SK-N-SH (cell line): ENCODE measurements at regions not wholly inside any gene's neighbourhood (a gene's known extent, or its start where the extent isn't known, plus 50 kb on each side); places are given as distances from the start of the nearest gene placed in this dataset.

Source experiments
- CTCF ChIA-PET: fragments of 300-600, 350-600 bp; formaldehyde crosslinking; extraction: SDS; loops from one replicate; lab custom pipeline; 2021; lab: Yijun Ruan, JAX
- POLR2A ChIA-PET: fragments of 350-600 bp; sonication (Branson Sonifier 250); formaldehyde crosslinking; extraction: SDS; loops from one replicate; lab custom pipeline; 2020; ENCODE audit warnings: antibody characterized with exemption, inconsistent platforms; lab: Yijun Ruan, JAX
- DNase-seq: peaks from one replicate; pipeline ENCODE4 v3.0.0; 2012
- H2AFZ ChIP-seq: fragments of 200-600 bp; sonication (generic); 2 replicates; pipeline ENCODE4 v1.8.1; 2016; ENCODE audit warnings: antibody characterized with exemption, mild to moderate bottlenecking, low read depth
- H3F3A ChIP-seq: fragments of 200-600 bp; sonication (generic); replicated peaks from 2 replicates; pipeline ENCODE3; 2016; ENCODE audit warnings: antibody characterized with exemption, mild to moderate bottlenecking; ENCODE audit not compliant: insufficient read depth
- H3K27ac ChIP-seq, 2 experiments: fragments of 200-500 bp in 1 of 2; fragments of 200-600 bp in 1 of 2; sonication (Bioruptor generic) in 1 of 2; sonication (generic), shearing (Covaris generic) in 1 of 2; 2 replicates each; pipeline versions ENCODE4 v1.5.1 to v1.6.1; 2014 to 2016; ENCODE audit warnings: low read depth in 2 of 2, inconsistent platforms in 1 of 2, low read length in 1 of 2, mild to moderate bottlenecking in 1 of 2, mixed read lengths in 1 of 2
- H3K27me3 ChIP-seq: fragments of 200-600 bp; sonication (generic), shearing (Covaris generic); 2 replicates; pipeline ENCODE4 v1.6.1; 2016; ENCODE audit warnings: mixed run types; ENCODE audit not compliant: insufficient read depth
- H3K36me3 ChIP-seq, 2 experiments: fragments of 200-500 bp in 1 of 2; fragments of 200-600 bp in 1 of 2; sonication (Bioruptor generic) in 1 of 2; sonication (generic) in 1 of 2; replicated peaks in 1 of 2; 2 replicates each; pipeline versions ENCODE3 to v1.5.1; 2014 to 2016; ENCODE audit warnings: low read length in 1 of 2, mild to moderate bottlenecking in 1 of 2; ENCODE audit not compliant: insufficient read depth in 2 of 2, control insufficient read depth in 1 of 2
- H3K4me1 ChIP-seq, 2 experiments: fragments of 200-500 bp in 1 of 2; fragments of 200-600 bp in 1 of 2; sonication (Bioruptor generic) in 1 of 2; sonication (generic), shearing (Covaris generic) in 1 of 2; 2 replicates each; pipeline versions ENCODE4 v1.5.1 to v1.6.1; 2014 to 2016; ENCODE audit warnings: low read depth in 1 of 2, low read length in 1 of 2, mixed run types in 1 of 2; ENCODE audit not compliant: insufficient read depth in 2 of 2, control insufficient read depth in 1 of 2
- H3K4me2 ChIP-seq: fragments of 200-600 bp; sonication (generic), shearing (Covaris generic); 2 replicates; pipeline ENCODE4 v1.6.1; 2017; ENCODE audit warnings: mixed run types
- H3K4me3 ChIP-seq, 2 experiments: fragments of 200-500 bp in 1 of 2; fragments of 200-600 bp in 1 of 2; sonication (Bioruptor generic) in 1 of 2; sonication (generic), shearing (Covaris generic) in 1 of 2; 2 replicates each; pipeline versions ENCODE4 v1.5.1 to v1.8.1; 2014 to 2016; ENCODE audit warnings: low read depth in 2 of 2, inconsistent platforms in 1 of 2, low read length in 1 of 2, mild to moderate bottlenecking in 1 of 2, mixed read lengths in 1 of 2, moderate library complexity in 1 of 2
- H3K79me2 ChIP-seq: fragments of 200-600 bp; sonication (generic); 2 replicates; pipeline ENCODE4 v1.8.1; 2017; ENCODE audit warnings: mild to moderate bottlenecking; ENCODE audit not compliant: insufficient read depth
- H3K9ac ChIP-seq: fragments of 200-600 bp; sonication (generic); 2 replicates; pipeline ENCODE4 v1.6.1; 2017; ENCODE audit warnings: mixed run types
- H3K9me2 ChIP-seq: fragments of 200-600 bp; sonication (generic); 2 replicates; pipeline ENCODE4 v1.6.1; 2017; ENCODE audit warnings: mixed run types
- H3K9me3 ChIP-seq: fragments of 200-600 bp; sonication (generic); 2 replicates; pipeline ENCODE4 v1.6.1; 2017; ENCODE audit warnings: mixed run types, mild to moderate bottlenecking, moderate library complexity
- H4K20me1 ChIP-seq: fragments of 200-600 bp; sonication (generic); 2 replicates; pipeline ENCODE4 v1.6.1; 2017; ENCODE audit warnings: mild to moderate bottlenecking, mixed run types; ENCODE audit not compliant: insufficient read depth
- CHD2 ChIP-seq: fragments of 150-350 bp; IDR thresholded peaks from 2 replicates; pipeline ENCODE4 v1.6.1; 2018; ENCODE audit warnings: low read length; ENCODE audit not compliant: partially characterized antibody
- ELF1 ChIP-seq: IDR thresholded peaks from 2 replicates; pipeline ENCODE4 v1.4.0; 2012
- EP300 ChIP-seq, 2 experiments: IDR thresholded peaks; 2 replicates each; pipeline versions ENCODE4 v1.4.0 to v1.6.1; 2012; ENCODE audit warnings: borderline replicate concordance in 1 of 2, low read depth in 1 of 2, low read length in 1 of 2
- FOSL2 ChIP-seq: IDR thresholded peaks from 2 replicates; pipeline ENCODE4 v1.4.0; 2012; ENCODE audit warnings: low read depth, mild to moderate bottlenecking, moderate library complexity, borderline replicate concordance
- GATA2 ChIP-seq: sonication (generic); formaldehyde crosslinking; IDR thresholded peaks from 2 replicates; pipeline ENCODE4 v1.5.0; 2020; ENCODE audit warnings: mild to moderate bottlenecking, missing genetic modification reagents
- JUND ChIP-seq: IDR thresholded peaks from 2 replicates; pipeline ENCODE4 v1.4.0; 2012
- MEF2A ChIP-seq: IDR thresholded peaks from 2 replicates; pipeline ENCODE4 v1.4.0; 2012; ENCODE audit warnings: low read depth, borderline replicate concordance
- MXI1 ChIP-seq: IDR thresholded peaks from 2 replicates; pipeline ENCODE4 v1.6.1; 2012; ENCODE audit warnings: mild to moderate bottlenecking, low read depth, low read length, improper control_type of control experiment
- NFIC ChIP-seq: IDR thresholded peaks from 2 replicates; pipeline ENCODE4 v1.4.0; 2012; ENCODE audit warnings: borderline replicate concordance
- NRF1 ChIP-seq: IDR thresholded peaks from 2 replicates; pipeline ENCODE4 v1.6.1; 2012; ENCODE audit warnings: low read depth, mild to moderate bottlenecking, low read length
- RAD21 ChIP-seq: IDR thresholded peaks from 2 replicates; pipeline ENCODE4 v1.6.1; 2012; ENCODE audit warnings: mild to moderate bottlenecking, low read length
- RCOR1 ChIP-seq: fragments of 150-350 bp; IDR thresholded peaks from 2 replicates; pipeline ENCODE4 v1.6.1; 2017; ENCODE audit warnings: antibody characterized with exemption, low read length
- SIN3A ChIP-seq: IDR thresholded peaks from 2 replicates; pipeline ENCODE4 v1.6.1; 2012; ENCODE audit warnings: low read depth, mild to moderate bottlenecking, low read length, moderate library complexity, borderline replicate concordance
- SMC3 ChIP-seq: IDR thresholded peaks from 2 replicates; pipeline ENCODE4 v1.6.1; 2012; ENCODE audit warnings: low read depth, low read length, improper control_type of control experiment
- TAF1 ChIP-seq: IDR thresholded peaks from 2 replicates; pipeline ENCODE4 v1.6.1; 2012; ENCODE audit warnings: low read depth, mild to moderate bottlenecking, low read length, moderate library complexity, borderline replicate concordance
- TCF12 ChIP-seq: IDR thresholded peaks from 2 replicates; pipeline ENCODE4 v1.4.0; 2012
- TEAD4 ChIP-seq: IDR thresholded peaks from 2 replicates; pipeline ENCODE4 v1.4.0; 2012; ENCODE audit warnings: mild to moderate bottlenecking, borderline replicate concordance; ENCODE audit not compliant: insufficient read depth
- YY1 ChIP-seq: IDR thresholded peaks from 2 replicates; pipeline ENCODE4 v1.4.0; 2012; ENCODE audit warnings: low read depth, mild to moderate bottlenecking
- WGBS: methylation state at CpG from one replicate; pipeline ENCODE4 v1.1.6; 2017; ENCODE audit warnings: low lambda C conversion rate; 5-methylcytosine and 5-hydroxymethylcytosine counted together
- TF ChIP-seq, protein P1 (sequence below): IDR thresholded peaks from 2 replicates; pipeline ENCODE4; 2012
- TF ChIP-seq, protein P2 (sequence below): IDR thresholded peaks from 2 replicates; pipeline ENCODE4 v1.4.0; 2012; ENCODE audit warnings: low read depth
- TF ChIP-seq, protein P3 (sequence below): fragments of 150-350 bp; IDR thresholded peaks from 2 replicates; pipeline ENCODE4 v1.6.1; 2016; ENCODE audit warnings: mild to moderate bottlenecking, low read depth, low read length

DNA sequence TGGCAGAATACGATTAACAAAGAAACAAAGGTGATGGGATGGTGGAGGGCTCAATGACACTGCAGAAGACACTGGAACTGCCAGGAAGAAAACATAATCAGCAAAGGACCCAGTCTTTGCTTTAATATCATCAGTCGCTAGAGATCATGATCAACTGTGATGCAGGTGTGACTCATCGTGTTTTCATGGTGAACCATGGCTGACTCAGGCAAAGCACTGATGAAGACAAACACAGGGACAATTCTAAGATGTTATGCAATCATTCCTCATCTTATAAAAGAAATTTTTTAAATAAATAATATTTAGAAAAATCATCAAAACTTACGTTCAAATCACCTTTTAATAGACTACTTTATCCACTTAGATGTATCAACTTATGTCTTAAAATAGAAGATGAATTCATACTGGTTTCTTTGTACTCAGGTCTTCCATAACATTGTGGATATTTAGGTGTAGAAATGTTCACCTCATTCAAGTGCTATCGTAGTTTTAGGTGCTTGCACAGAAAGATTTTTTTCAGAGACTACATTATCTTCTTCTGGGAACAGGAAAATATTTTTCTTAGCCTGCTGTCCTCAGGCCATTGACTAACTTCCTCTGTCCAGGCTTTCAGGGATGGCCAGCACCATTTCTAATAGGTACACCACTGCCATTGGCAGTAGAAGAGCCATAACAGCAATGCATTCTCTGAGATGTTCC lies 673.4 kb upstream of the MEF2C start:
- Histone ChIP-seq H3K4me3 (no peak overlapping the region), H3K9me3 (no peaks in the 10 kb centered on the region), H3K4me2 (no peak overlapping the region), H3F3A (peaks cover 10% of the 10 kb centered on the region), H3K36me3 (no peaks in the 10 kb centered on the region), H4K20me1 (no peaks in the 10 kb centered on the region), H3K79me2 (no peaks in the 10 kb centered on the region), H3K27me3 (no peaks in the 10 kb centered on the region), H3K27ac (peak overlapping the region in 1 of 2 experiments; percentile 65; a peak in 2 of 4 replicates), H3K9ac (no peak overlapping the region), H2AFZ (peak overlapping the region; percentile 44), H3K9me2 (no peaks in the 10 kb centered on the region), H3K4me1 (no peaks in the 10 kb centered on the region; a peak in 1 of 4 replicates)
- peak; percentile 91 for TF ChIP-seq FOSL2
- 0 out of 4 replicates have a peak, but pooled peaks of 1 of the 2 experiments have one; percentile 28 for TF ChIP-seq EP300 (IDR thresholded peaks at IDR 0.05; ENCODE audit: borderline replicate concordance in 1 of 2, low read depth in 1 of 2, low read length in 1 of 2)
- TF ChIP-seq, protein P1, sequence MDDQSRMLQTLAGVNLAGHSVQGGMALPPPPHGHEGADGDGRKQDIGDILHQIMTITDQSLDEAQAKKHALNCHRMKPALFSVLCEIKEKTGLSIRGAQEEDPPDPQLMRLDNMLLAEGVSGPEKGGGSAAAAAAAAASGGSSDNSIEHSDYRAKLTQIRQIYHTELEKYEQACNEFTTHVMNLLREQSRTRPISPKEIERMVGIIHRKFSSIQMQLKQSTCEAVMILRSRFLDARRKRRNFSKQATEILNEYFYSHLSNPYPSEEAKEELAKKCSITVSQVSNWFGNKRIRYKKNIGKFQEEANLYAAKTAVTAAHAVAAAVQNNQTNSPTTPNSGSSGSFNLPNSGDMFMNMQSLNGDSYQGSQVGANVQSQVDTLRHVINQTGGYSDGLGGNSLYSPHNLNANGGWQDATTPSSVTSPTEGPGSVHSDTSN = peak; percentile 61
- peak; percentile 58 for TF ChIP-seq TCF12
- no peak for TF ChIP-seq CHD2
- TF ChIP-seq JUND = peak; percentile 81
- no peak for TF ChIP-seq MXI1
- TF ChIP-seq NFIC = no peak
- TF ChIP-seq NRF1 = no peak
- DNase-seq = no peak
- 24% methylated on average over 5 of the region's 5 CpGs for WGBS
- ChIA-PET CTCF (no interaction called here), POLR2A (no interaction called here)

DNA sequence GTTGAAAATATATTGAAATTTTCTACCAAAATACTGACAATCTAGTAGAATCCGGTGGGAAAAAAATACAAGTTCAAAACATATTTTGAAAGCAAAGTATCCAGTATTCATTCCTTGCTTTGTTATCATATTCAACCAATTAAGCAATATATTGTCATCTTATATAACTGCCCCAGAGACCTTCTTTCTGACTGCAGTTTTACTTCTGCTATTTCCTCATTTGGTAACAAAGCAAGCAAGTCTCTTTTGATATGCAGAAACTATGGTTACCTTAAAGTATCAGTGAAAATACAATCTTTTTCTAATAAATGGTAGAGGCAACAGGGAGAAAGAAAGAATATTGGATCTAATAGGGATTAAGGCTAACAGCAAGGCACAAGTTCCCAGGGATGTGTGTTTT lies 663.7 kb upstream of the MEF2C start:
- no peak overlapping the region for H3K27ac ChIP-seq
- POLR2A ChIA-PET = no interaction called here
- DNase-seq = no peak
- H2AFZ ChIP-seq = no peak overlapping the region
- CTCF ChIA-PET = no interaction called here
- H3K4me1 ChIP-seq = no peaks in the 10 kb centered on the region
- no peaks in the 10 kb centered on the region for H3F3A ChIP-seq
- no peaks in the 10 kb centered on the region for H3K27me3 ChIP-seq
- 64% methylated on average over 1 of the region's 1 CpG for WGBS
- H3K79me2 ChIP-seq = no peaks in the 10 kb centered on the region
- H3K9me3 ChIP-seq = no peaks in the 10 kb centered on the region
- no peaks in the 10 kb centered on the region for H3K36me3 ChIP-seq
- no peaks in the 10 kb centered on the region for H3K9me2 ChIP-seq
- H3K9ac ChIP-seq = no peak overlapping the region
- TF ChIP-seq GATA2 (CRISPR knock-in tag) (no peak), SIN3A (no peak), TCF12 (no peak), RAD21 (no peak), ELF1 (no peak), SMC3 (no peak), RCOR1 (no peak), CHD2 (no peak), MEF2A (no peak), NFIC (no peak), YY1 (no peak), TAF1 (no peak), TEAD4 (no peak)
- TF ChIP-seq, protein P2, sequence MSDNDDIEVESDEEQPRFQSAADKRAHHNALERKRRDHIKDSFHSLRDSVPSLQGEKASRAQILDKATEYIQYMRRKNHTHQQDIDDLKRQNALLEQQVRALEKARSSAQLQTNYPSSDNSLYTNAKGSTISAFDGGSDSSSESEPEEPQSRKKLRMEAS = no peak
- TF ChIP-seq, protein P3, sequence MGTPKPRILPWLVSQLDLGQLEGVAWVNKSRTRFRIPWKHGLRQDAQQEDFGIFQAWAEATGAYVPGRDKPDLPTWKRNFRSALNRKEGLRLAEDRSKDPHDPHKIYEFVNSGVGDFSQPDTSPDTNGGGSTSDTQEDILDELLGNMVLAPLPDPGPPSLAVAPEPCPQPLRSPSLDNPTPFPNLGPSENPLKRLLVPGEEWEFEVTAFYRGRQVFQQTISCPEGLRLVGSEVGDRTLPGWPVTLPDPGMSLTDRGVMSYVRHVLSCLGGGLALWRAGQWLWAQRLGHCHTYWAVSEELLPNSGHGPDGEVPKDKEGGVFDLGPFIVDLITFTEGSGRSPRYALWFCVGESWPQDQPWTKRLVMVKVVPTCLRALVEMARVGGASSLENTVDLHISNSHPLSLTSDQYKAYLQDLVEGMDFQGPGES = no peak
- H3K4me3 ChIP-seq = no peak overlapping the region
- no peak overlapping the region for H3K4me2 ChIP-seq
- no peaks in the 10 kb centered on the region for H4K20me1 ChIP-seq
